ENCODE measurements at regions not wholly inside any gene's neighbourhood (a gene's known extent, or its start where the extent isn't known, plus 50 kb on each side); places are given as distances from the start of the nearest gene placed in this dataset.

- no peak for DNase-seq (ENCODE audit: low spot score)
Measured at GRCh38 chr10:124264271-124264670, 154.5 kb downstream of the OAT start.

DNA sequence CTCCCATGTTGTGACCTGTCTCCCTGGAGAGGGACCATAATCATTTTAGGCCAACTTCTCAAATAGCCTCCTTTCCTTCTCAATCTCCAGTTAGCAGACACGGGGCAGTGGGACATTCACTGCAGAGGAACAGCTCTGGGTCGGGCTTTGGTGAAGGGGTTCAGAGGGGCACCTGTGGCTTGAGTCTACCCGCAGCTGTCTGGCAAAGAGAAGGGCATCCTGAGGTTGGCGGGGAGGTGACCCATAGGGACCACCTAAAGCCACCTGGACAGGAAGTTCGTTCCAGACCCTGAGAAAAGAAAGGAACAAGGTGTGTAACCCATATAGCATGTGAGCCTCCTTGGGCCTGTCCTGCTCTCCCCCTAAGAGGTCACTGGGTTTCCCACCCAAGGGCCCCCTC lies 155.0 kb downstream of the OAT start:
- DNase-seq (ENCODE audit: low spot score), result no peak

GRCh38 chr10:124262971-124263370 lies 155.8 kb downstream of the OAT start:
- no peak for DNase-seq (ENCODE audit: low spot score)

DNA sequence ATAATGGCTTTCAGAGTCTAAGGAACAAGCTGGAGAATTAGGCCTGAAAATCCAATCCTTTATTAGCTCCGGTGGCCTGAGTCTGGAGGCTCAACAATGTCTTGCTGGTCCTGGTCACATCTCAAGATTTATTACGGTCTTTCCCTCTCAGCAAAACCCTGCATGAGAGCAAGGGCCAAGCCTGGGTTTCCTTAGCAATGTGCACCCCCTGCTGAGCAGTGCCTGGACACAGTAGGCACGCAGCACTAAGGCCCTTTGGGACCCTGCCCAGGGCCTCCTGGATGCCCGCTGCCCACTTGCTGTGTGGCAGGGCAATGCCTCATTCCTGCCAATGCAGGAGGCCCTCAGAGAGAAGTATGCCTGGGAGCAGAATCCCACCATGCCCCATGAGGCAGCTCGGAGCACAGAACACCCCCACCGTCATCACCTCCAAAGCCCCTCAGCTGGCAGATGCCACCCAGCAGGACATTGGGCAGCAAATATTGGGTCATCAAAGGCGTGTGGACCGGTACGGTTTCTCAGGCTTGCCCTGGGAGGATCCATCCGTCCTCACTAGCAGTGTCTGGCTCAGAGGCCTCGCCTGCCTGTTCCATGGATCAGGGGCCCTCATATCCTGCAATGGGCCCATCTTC lies 156.4 kb downstream of the OAT start:
- no peak for DNase-seq (ENCODE audit: low spot score)

- peak; percentile 69 for DNase-seq (ENCODE audit: low spot score)
Measured at GRCh38 chr10:124259139-124259825, 159.4 kb downstream of the OAT start.

DNA sequence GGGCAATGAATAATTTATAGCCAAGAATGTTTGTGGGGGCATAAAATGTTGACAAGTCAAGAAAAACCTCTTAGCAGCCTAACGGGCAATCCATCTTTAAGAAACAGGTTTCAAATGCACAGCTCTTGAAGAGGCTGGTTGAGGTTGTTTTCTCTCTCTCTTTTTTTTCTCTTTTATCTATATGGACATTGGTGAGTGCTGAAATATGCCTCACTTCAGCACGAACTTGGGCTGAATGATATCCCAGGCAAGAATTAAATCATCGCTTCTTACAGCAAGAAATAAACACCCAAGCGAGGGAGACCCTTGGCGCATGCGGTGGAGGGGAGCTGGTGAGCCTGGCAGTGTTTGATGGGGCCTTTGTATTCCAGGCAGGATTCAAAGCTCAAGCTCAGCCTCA lies 160.9 kb downstream of the OAT start:
- no peak for DNase-seq (ENCODE audit: low spot score)

DNA sequence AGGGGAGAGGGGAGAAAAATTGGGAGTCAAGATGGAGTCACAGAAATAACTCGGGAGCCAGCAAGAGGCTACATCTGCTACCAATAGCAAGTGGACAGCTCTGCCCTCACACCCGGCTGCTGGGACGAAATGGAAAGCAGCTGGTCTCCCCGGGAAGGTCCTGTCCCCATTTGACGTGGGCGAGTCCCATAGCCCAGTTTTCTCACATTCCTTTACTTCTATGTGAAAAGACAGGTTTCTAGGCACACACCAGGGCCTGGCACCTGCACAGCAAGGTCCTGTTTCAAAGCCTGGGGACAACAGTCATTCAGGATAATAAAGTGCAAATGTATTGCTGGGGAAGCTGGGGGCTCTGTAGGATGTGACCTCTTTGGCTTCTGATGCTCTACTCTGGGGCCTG lies 162.6 kb downstream of the OAT start:
- DNase-seq (ENCODE audit: low spot score), result no peak

DNA sequence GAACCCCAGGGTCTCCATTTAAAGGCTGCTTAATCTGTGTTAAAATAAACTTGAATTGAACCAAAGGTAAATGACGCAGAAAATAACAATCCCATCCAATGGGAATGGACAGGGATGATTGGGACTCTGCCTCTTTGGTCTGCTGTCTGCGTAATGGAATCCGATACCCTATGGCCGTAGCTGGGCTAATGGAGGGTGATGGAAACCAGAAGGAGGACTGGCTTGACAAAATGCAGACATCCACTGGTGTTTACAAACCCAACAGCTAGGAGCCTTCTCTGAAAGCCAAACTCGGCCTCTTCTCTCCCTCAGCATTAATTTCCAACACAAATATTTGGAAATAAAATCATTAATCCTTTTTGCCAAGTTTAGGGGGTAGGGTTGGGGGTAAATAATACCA lies 162.2 kb upstream of the CHST15 start:
- DNase-seq (ENCODE audit: low spot score), result no peak

DNA sequence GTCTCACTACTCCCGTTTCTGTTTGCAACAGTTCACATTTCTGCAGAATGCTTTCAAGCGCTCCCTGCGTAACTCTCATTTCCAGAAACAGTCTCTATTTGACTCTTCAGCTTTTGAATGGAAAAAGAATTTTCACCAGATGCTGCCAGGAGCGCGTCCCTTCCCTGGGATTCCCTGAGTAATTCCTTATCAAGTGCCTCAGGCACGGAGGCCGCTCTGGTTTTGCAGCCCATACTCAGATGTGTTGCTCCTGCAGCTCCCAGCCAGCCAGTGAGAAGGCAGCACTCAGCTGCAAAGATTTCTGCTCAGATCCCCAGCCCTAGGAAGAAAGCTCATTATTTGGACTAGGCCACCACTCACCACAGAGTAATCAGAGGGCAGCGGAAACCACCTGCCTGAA lies 161.1 kb upstream of the CHST15 start:
- no peak for DNase-seq (ENCODE audit: low spot score)

DNA sequence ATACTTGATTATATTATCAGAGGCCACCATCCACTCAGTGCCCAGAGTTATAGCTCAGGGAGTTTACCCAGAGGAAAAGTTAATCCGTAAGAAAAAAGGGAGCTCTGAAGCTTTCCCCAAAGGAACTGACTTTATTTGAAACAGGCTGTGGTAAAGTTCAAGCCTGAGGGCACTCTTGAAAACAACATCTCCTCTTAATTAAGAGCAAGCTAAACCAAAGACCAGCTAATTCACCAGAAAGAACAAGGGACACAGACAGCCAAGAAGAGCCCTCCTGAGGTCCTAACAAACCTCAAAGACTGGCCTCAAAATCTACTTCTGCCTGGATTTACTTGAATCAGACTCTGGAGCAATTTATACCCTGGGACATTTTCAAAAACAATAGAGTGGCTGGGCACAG lies 159.6 kb upstream of the CHST15 start:
- no peak for DNase-seq (ENCODE audit: low spot score)

DNA sequence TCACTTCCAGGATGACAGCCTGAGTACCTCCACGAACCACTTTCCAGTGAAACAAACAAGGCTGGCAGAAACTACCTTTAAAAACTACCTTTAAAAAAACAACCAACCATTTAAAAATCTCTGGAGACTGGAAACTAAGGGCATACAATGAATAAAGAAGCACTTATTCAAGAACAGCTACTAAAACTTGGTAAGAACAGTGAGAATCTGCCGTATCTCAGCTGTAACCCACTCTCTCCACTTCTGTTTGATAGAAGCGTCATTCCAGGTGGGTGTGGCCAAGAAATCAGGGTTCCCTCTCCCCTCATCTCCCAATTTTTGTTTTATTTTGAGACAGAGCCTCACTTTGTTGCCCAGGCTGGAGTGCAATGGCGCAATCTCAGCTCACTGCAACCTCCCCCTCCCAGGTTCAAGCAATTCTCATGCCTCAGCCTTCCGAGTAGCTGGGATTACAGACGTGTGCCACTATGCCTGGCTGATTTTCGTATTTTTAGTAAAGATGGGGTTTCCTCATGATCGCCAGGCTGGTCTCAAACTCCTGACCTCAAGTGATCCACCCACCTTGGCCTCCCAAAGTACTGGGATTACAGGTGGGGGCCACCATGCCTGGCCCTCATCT lies 158.8 kb upstream of the CHST15 start:
- DNase-seq (ENCODE audit: low spot score), result no peak

GRCh38 chr10:124251317-124252065 lies 158.1 kb upstream of the CHST15 start:
- peak; percentile 20 for DNase-seq (ENCODE audit: low spot score)

DNA sequence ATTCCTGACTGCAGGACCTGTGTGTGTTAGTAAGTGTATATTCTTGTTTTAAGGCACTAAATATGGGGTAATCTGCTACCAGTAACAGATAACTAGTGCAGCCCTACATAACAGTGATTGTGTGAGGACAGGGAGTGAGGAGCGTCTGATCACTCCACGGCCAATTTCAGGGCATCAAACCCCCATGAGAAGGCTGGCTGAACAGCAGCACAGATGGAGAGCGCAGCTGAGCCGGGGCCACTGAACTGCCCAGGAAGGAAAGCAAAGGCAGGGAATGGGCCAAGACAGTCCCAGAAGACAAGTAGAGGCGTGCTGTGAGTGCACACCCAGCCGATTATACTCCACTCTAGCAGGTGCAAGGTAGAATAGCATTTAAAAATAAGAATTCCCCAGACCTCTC lies 157.1 kb upstream of the CHST15 start:
- DNase-seq (ENCODE audit: low spot score), result no peak

- peak; percentile 60 for DNase-seq (ENCODE audit: low spot score)
Measured at GRCh38 chr10:124249812-124250432, 156.5 kb upstream of the CHST15 start.

- DNase-seq (ENCODE audit: low spot score), result no peak
Measured at GRCh38 chr10:124249196-124249595, 155.8 kb upstream of the CHST15 start.

DNA sequence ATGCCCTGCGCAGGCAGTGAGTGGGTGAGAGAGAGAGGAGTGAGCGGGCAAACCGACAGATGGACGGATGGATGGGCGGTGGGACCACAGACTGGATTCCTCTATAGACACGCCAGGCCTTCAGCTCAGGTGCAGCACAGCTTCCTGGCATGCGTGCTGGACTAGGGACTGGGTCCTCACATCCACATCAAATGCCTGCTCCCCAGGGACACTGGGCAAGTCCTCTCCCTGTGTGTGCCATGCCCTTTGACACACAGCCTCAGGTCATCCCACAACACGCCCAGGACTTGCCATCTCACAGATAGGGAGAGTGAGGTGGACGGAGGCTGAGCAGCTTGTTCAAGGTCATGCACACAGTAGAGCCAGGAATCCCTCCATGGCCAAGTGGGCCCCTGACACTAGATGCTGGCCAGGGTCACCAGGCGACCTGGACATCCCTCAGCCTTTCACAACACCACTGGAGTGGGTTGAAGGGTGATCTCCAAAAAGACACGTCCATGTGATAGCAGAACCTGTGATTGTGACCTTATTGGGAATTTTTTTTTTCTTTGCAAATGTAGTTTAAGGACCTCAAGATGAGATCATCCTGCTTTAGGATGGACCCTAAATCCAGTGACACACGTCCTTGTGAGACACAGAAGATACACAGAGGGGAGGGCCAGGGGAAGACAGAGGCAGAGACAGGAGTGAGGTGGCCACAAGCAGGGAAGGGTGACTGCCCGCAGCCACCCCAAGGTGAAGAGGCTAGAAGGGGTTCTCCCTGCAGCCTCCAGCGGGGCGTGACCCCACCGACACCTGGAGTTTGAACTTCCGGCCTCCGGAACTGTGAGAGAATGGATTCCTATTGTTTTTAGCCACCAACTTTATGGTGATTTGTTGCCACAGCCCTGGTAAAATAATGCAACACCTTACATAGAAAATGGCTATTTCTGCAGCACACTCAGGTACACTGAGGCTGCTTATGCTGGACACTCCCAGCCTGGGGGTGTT lies 155.0 kb upstream of the CHST15 start:
- DNase-seq (ENCODE audit: low spot score), result no peak

- no peak for DNase-seq (ENCODE audit: low spot score)
Measured at GRCh38 chr10:124245806-124246440, 152.5 kb upstream of the CHST15 start.

GRCh38 chr10:124245191-124245590 lies 151.8 kb upstream of the CHST15 start:
- DNase-seq (ENCODE audit: low spot score), result no peak

GRCh38 chr10:124244256-124244877 lies 151.0 kb upstream of the CHST15 start:
- no peak for DNase-seq (ENCODE audit: low spot score)

GRCh38 chr10:124243702-124244121 lies 150.3 kb upstream of the CHST15 start:
- DNase-seq (ENCODE audit: low spot score), result no peak
